ENCODE measurements at regions not wholly inside any gene's neighbourhood (a gene's known extent, or its start where the extent isn't known, plus 50 kb on each side); places are given as distances from the start of the nearest gene placed in this dataset.

DNA sequence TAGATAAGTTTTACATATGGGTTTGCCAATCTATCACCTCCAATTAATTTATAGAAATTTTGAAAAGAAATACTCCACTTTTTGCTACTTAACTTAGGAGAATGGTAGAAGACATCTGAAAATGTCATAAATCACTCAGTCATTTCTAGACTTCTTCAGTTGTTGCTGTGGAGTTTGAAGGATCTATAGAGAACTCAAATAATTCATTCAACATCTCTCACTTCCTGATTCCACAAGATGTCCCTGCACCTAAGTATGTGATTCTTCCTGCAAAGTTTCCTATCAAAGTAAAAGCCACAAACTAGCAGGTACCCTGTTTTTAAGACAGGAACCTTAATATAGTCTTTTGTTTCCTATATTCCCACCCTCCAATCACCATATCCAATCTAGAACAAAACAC, 297.1 kb upstream of the ATP10B start:
- H3K4me3 ChIP-seq (ENCODE audit: control insufficient read depth, low read depth, low read length): no peak overlapping the region
- TF ChIP-seq, protein P1, sequence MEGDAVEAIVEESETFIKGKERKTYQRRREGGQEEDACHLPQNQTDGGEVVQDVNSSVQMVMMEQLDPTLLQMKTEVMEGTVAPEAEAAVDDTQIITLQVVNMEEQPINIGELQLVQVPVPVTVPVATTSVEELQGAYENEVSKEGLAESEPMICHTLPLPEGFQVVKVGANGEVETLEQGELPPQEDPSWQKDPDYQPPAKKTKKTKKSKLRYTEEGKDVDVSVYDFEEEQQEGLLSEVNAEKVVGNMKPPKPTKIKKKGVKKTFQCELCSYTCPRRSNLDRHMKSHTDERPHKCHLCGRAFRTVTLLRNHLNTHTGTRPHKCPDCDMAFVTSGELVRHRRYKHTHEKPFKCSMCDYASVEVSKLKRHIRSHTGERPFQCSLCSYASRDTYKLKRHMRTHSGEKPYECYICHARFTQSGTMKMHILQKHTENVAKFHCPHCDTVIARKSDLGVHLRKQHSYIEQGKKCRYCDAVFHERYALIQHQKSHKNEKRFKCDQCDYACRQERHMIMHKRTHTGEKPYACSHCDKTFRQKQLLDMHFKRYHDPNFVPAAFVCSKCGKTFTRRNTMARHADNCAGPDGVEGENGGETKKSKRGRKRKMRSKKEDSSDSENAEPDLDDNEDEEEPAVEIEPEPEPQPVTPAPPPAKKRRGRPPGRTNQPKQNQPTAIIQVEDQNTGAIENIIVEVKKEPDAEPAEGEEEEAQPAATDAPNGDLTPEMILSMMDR (conservative IDR thresholded peaks at IDR 0.05; ENCODE audit: control insufficient read depth, insufficient read depth, low read depth, low read length): no peak
- no peak for DNase-seq (ENCODE audit: low read depth)

DNA sequence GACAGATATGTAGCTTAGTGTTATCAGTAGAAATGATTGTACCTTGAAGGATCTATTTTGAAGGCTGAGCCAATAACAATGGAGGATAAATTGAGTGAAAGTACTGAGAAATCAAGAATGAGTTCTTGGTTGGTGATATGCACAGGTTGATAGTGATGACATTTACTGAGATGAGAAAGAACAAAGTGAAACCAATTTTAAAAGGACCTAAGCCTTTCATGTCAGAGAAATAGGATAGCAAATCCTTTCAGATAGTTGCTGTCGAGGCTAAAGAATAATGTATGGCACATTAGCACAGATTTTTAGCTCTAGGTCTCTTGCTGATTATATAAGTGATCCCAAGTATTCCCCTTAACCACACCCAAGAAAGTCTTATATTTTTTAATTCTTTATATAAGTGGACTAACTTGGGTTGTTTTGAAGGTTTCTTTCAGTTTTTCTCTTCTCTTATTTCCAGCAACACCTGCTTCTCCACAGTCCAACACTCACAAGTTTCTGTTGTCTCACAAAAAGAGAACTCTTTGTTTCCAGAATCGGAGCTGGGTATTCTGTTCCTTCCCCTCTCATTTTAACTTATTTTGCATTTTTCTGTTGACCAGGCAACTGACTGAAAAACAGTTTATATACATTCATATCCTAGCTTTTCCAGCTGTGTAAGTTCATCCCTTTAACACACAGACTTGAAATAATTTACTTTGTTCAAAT, 286.9 kb upstream of the ATP10B start:
- H3K4me3 ChIP-seq (ENCODE audit: control insufficient read depth, low read depth, low read length): no peak overlapping the region
- DNase-seq (ENCODE audit: low read depth): no peak
- TF ChIP-seq, protein P1 (conservative IDR thresholded peaks at IDR 0.05; ENCODE audit: control insufficient read depth, insufficient read depth, low read depth, low read length): no peak

DNA sequence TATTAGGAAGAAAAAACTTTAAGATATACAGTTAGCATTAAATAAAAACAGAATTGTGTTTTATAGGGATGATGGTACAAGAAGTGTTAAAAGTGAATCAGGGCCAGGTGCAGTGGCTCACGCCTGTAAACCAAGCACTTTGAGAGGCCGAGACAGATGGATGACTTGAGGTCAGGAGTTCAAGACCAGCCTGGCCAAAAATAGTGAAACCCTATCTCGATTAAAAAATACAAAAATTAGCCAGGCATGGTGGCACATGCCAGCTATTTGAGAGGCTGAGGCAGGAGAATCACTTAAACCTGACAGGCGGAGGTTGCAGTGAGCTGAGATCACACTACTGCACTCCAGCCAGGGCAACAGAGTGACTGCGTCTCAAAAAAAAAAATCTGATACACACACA, 282.9 kb upstream of the ATP10B start:
- no peak overlapping the region for H3K4me3 ChIP-seq (ENCODE audit: control insufficient read depth, low read depth, low read length)
- no peak for DNase-seq (ENCODE audit: low read depth)

DNA sequence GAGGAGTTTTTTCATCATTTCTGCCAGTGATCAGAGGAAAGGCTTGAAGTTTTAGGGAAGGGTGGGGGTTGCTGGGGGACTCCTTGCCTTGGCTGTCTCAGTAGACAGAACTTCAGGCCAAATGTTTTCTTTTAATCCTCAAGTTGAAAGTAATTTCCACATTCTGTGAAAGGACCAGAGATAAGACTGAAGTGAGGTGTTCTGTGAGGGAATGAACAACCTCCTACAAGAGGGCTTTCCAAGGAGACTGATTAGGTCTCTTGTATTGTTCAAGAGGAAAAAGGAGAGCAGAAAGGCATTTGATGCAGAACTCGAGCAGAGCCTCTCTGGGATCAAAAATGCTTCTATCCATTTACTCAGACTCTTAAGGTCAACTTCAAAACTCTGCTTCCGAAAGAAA, 282.1 kb upstream of the ATP10B start:
- no peak overlapping the region for H3K4me3 ChIP-seq (ENCODE audit: control insufficient read depth, low read depth, low read length)
- no peak for DNase-seq (ENCODE audit: low read depth)
- TF ChIP-seq, protein P1 (conservative IDR thresholded peaks at IDR 0.05; ENCODE audit: control insufficient read depth, insufficient read depth, low read depth, low read length): no peak

More for the DNA sequence above, 282.9 kb upstream of the ATP10B start:
- TF ChIP-seq, protein P1 (conservative IDR thresholded peaks at IDR 0.05; ENCODE audit: control insufficient read depth, insufficient read depth, low read depth, low read length): no peak

DNA sequence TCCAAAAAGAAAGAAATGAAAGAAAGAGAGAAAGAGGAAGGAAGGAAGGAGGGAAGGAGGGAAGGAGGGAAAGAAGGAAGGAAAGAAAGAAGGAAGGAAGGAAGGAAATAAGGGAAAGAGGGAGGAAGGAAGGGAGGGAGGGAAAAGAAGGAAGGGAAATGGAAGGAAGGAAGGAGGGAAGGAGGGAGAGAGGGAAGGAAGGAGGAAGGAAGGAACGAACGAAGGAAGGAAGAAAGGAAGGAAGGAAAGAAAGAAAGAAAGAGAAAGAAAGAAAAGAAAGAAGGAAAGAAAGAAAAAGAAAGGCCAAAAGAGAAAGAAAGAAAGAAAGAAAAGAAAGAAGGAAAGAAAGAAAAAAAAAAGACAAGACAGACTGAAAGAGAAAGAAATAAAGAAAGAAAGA, 263.9 kb upstream of the ATP10B start:
- TF ChIP-seq, protein P1 (conservative IDR thresholded peaks at IDR 0.05; ENCODE audit: control insufficient read depth, insufficient read depth, low read depth, low read length): no peak
- no peak for DNase-seq (ENCODE audit: low read depth)
- H3K4me3 ChIP-seq (ENCODE audit: control insufficient read depth, low read depth, low read length): no peak overlapping the region

DNA sequence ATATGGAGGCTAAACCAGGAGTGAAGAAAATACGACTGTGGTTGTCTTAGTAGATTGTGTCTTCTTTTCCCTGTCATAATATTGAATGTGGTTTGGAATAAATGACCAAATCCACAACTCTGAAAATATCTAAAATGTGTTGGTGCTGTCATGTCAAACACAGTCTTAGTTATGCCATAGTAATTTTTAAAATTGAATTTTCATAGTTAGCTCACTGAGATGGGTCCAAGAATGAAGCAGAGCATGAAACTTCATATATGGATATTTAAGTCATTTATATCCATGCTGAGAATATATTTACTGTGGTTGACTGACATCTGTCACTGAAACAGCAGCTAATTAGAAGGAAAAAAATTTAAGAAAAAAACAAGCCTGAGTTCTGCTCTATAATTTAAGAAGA, 260.4 kb upstream of the ATP10B start:
- TF ChIP-seq, protein P1 (conservative IDR thresholded peaks at IDR 0.05; ENCODE audit: control insufficient read depth, insufficient read depth, low read depth, low read length): no peak
- H3K4me3 ChIP-seq (ENCODE audit: control insufficient read depth, low read depth, low read length): no peak overlapping the region
- DNase-seq (ENCODE audit: low read depth): no peak

Data from fibroblast of mammary gland (primary cell).